Hematopoietic multipotent progenitor cell treated with erythropoietin and hydrocortisone succinate and interleukin-3 and kit ligand, for 6 days (in vitro differentiated cells): ENCODE measurements at regions not wholly inside any gene's neighbourhood (a gene's known extent, or its start where the extent isn't known, plus 50 kb on each side); places are given as distances from the start of the nearest gene placed in this dataset.

Experiments used
- DNase-seq: peaks from one replicate; pipeline ENCODE4 v3.0.0-alpha.2; 2015

DNA sequence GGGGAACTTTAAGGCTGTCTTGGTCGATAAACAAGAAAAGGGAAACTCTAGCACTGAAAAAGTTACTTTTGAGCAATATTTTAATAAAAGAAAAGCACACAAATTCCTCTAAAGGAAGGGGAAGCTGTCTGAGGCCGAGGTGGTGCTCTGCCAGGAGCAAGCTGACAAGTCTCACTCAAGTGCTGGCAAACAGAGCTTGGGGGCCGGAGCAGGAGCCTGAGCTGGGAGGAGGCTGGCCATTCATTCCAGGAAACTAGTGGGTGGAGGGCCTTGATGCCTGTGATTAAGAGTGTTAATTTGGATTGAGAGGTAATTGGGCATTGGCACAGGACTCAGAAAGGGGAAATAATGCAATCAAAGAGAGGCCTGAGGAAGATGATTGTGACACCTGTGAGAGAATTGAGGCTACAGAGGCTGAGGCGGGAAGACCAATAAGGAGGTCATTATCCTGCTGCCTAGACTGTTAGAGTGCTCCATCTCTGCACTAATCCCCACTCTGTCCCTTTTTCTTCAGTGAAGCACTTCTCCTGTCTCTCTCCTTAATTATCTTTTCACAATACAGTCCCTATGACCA lies 154.9 kb upstream of the COL1A2 start:
- no peak for DNase-seq

DNA sequence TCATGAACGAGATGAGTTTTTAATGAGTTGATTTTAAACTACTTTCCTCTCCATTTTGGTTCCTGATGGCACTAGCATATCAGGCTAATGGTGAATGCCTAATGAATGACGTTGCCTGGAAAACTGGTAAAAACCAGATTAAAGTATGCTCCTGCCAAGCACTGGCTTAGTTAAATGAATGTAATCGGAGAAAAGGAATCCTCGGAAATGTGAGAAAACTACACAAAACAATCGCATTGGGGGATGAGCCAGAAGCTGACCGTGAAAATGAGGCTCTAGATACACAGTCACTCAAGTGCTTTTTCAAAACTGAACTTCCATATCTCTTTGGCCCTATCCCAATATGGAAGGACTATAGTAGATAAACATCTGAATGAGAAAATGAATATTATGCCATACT lies 153.8 kb upstream of the COL1A2 start:
- DNase-seq: no peak

DNA sequence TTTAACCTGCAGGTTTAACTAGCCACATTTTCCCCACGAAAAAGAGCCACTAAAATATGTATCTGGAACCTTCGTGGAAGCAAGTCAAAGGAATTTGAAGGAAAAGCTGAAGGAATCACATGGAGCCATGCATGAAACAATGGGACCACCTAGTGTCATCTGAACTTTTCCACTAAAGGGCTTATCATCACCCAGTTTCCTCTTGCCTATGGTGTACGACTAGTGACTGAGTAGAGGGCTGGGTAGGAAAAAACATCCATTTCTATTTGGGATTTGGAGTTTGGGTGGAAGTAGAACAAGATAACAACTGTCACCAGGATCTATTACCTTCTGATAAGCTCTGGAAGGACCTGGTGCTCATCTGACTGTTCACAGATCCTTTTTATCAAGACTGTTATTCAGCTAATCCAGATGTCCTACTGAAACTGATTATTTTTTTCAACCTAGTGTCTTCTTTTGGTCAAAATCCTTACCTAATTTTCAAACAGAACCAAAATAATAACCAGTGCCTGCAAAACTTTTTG lies 153.2 kb upstream of the COL1A2 start:
- DNase-seq: no peak

DNA sequence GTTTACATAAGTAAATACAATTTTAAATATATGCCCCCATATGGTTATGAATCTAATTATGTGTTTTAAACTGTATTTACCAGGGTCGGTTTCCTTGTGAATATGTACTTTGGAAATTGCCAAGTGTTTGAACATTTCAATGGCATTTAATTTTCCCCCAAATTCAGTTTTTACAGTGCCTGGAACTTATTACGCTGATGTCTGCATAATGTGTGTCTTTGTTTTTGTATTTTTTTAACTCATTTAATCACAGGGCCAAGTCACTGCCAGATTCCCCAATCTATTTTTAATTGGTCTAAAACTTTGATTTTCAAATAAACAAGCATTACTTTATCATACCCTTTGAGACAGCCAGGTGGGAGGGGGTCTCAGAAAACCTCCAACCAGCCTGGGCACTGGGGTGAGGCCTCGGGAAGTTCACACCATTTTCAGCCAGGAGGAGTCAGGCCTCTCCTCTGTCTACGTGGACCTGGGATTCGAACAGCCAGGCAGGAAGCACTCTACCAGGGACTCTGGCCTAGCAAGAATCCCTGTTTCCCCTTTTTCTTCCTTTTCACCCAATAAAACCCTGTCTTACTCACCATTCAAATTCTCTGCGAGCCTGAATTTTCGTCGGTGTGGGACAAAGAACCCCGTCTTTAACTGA lies 151.5 kb upstream of the COL1A2 start:
- DNase-seq: no peak

DNA sequence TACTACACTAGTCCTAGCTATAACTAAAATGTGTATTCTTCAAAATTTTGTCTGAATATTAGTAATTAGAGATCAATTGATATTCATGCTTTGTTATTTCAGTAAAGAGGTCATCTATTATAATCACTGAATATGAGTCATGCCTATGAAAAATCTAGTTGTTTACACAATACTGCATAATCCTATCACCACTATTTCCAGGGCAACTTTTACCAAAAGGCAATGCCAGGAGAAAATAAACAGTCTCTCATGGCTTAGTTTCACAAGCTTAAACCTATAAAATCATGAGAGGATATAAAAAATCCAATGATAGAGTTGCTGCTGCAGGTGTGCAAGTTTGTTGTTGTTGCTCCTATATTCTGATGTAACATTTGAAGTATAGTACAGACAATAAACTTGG lies 149.9 kb upstream of the COL1A2 start:
- DNase-seq: no peak

DNA sequence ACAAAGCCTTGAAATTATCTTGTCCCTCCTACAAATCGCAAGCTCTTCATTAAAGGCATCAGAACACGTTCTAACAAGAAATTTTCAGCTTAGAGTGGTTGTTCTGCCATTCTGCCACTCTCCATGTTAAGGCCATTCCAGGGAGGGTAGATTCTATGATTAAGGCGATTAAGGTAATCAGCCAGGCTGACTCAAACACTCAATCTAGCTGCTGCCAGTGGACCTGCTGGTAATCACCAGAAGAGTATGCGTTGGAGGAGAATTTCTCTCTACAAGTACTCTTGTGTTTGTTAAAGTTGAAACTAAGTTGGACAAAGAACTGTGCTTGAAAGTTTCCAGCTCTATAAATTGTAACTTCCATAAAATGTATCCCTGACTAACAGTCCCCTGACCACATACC lies 149.2 kb upstream of the COL1A2 start:
- no peak for DNase-seq

DNA sequence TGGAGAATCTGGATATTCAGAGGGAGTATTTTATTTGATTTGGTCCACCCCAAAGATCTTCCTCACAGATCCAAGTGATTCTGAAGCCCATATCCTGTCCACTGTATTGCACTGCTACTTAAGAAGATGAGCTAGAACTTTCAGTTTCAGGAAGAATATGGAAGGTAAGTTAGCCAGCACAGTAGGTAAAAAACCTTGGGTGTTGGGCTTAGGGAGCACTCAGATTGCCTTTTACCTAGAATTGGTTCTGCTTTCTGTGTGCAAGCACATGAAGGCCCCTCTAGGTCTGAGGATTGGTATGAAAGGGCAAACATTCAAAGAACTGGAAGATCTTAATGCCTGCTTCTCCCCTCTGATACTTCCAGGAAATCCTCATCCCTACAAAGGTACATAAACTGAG lies 146.7 kb upstream of the COL1A2 start:
- DNase-seq: no peak

DNA sequence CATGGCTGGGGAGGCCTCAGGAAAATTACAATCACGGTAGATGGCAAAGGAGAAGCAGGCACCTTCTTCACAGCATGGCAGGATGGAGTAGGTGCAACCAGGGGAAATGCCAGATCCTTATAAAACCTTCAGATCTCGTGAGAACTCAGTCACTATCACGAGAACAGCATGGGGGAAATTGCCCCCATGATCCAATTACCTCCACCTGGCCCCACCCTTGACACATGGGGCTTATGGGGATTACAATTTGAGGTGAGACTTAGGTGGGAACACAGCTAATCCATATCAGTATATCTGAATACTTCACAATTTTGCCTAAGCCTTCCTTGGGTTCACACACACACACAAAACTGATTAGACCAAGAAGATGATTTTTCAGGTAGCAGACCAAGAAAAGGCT lies 145.1 kb upstream of the COL1A2 start:
- no peak for DNase-seq

DNA sequence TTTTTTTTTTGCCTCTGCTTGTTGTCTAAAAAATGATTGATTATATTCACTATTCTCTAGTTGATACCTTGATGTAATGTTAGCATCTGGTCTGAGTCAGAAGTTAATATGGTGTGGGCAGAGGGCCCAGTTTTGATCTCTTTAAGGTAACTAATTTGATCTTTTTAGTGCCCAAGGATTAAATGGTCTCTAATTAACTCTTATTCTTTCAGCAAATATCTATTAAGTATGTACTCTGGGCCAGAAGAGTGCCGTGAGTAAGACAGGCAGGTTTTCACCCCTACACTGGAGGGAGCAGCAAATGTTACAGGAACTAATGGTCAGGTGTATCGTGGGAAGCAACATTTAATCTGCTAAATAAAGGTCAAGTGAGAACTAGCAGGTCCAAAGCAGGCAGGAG lies 144.6 kb upstream of the COL1A2 start:
- DNase-seq: no peak

DNA sequence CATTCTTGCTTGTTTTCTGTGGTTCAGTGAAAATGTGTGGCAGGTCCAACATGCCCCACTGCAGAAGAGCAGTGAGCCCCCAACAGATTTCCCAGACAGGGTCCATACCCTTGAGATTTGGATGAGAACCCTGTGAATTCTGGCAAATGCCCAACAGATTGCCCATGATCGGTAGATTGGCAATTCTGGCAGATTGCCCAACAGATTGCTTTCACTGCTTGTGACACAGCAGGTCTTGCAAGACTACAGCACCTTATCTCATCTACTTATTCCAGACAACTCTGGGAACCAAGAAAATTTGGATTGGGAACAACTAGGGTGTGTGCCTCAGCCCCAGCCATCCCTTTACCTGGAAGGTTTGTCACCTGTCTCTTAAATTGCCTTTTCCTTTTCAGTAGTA lies 143.7 kb upstream of the COL1A2 start:
- peak; percentile 9 for DNase-seq

DNA sequence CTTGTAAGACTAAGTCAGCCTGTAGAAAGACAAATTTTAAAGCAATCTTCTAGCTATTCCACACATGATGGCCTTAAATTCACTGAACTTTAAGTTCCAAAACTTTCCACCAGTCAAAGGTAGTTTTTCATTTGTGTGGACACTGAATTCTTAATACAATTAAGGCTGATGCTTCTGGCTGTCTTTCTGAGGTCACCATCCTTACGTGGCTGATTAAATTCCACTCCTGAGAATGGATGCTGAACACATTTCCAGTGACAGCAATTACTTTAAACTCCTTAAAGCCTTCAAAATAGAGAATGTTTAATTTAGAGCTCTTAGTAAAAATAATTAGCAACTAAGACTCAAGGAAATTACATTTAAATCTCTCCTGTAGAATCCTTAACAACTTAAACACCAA lies 142.6 kb upstream of the COL1A2 start:
- no peak for DNase-seq

DNA sequence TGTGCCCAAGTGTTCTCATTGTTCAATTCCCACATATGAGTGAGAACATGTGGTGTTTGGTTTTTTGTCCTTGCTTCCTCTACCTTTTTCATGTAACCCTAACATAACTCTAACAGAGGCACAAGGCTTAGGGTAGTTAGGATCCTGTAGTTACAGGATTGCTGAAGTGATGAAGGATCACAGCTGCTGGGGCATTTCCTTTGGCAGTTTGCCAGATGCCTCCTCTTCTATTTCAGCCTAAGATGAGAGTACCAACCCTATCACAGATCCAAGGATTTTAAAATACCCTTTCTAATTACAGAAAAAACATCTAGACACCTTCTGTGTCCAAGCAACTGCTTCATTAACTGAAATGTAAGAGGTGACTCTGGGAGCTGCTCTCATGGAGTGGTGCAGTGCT lies 141.7 kb upstream of the COL1A2 start:
- no peak for DNase-seq

DNA sequence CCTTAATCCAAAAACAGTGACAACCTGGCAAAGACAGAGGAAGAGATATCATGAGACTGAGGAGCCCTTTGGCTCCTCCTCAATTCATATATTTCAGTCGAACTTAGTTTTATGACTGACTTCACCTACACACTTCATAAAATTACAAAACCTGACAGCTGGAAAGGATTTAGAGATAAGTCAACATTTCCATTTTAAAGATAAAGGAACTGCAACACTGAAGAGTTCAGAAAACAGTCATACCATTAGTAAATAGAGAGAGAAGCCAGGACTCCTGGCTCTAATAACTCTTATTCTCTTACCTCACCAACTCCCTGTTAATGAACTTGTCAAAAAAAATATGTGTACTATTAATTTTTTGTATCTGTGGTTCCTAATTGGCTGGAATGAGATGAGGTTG lies 141.0 kb upstream of the COL1A2 start:
- no peak for DNase-seq

DNA sequence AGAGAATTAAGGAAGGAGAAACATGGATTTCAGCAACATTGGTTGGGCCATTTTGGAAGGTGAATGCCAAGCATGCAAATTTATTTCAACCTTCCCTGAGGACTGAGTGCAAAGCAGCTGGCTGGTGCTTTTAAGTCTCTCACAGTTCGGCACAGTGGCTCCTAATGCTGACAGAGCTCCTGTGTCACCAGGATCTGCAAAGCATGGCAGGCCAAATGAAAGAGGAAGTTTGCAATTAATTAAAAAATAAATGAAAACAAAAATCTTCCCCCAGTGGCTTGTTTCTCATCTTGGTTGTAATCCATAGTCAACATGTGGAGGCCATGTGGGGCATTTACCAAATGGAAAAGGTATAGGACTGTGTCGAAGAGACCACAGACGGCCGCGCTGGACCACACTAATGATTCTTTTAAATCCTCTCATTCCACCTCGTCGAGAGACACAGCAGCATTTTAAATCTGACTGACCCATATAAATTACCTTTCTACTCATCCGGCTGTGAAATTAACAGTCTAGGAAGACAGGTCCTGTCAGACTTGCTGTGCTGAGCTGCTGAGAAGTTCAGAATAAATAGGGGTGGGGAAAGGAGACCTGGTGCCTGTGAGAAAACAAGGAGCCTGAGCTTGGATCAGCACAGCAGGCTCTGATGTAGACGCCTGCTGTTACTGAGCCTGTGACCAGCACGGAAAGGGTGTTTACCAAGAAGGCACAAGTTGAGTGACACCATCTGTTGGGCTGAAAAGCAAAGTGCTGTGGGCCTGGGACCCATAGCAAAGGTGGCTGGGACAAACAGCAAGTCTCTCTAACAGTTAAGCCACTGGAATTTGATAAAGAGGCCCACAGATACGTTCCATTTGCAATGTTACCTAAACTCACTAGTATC lies 136.0 kb upstream of the COL1A2 start:
- no peak for DNase-seq

DNA sequence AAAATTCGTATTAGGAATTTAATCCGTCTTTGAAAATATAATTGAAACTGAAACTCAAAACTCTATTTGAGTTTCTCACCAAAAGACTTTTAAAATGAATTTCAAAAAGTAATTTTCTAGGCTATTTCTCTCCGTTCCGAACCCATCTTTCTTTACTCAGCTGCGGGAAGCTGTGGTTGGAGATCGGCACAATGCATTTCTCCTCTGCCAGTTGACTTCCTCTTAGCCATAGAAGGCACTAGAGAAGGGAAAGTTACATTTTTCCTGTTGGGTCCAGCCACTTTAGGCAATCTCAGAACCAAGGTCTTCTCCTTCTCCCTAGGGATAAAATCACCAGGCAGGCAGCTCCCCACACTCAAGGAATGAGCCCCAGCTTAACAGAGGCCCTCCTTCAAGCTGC lies 133.6 kb upstream of the COL1A2 start:
- DNase-seq: no peak

DNA sequence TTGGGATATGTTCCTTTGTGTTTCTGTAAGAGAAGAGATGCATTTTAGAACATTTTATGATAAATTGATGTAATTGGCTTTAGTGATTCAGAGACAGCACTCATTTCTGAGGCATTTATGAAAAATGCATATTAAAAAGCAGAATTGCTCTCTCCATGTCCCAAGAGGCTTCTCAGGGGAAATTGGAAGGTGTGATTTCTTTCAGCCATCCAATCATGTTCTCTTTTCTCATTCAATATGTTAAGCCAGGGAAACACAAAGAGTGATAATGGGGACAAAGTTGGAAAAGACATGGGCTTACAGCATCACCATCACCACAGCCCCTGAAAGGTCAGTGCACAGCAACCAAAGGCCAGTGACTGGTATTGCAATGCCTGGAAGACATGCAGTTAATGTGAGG lies 129.9 kb upstream of the COL1A2 start:
- no peak for DNase-seq

DNA sequence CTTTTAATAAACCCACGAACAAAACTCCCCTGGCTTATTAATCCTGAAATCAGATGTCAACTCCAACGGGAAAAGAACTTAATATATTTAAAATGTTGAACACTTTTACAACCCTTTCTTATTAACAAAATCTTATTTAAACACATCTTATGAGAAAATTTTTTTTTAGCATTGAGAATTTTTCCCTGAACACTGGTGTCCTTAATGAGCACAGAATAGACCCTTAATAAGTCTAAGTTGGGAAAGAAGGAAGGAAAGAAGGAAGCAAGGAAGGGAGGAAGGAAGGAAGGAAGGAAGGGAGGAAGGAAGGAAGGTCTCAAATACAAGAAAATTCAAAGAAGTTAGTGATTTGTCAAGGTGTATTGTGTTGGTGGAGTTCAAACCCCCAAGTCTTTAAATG lies 129.2 kb upstream of the COL1A2 start:
- no peak for DNase-seq

DNA sequence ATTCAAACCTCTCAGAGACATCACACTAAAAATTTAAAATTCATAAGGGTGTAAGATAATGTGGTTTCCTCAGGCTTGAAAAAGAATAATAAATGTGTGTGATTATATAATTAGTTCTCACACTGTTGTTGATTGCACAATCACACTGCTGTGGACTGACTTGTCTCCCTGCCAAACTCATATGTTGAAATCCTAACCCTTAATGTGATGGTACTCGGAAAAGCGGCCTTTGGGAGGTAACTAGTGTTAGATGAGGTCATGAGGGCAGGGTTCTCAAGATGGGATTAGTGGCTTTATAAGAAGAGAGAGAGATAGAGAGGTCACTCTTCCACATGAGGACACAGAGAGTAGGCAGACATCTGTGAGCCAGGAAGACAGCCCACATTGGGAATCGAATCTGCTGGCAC lies 128.5 kb upstream of the COL1A2 start:
- peak; percentile 39 for DNase-seq

DNA sequence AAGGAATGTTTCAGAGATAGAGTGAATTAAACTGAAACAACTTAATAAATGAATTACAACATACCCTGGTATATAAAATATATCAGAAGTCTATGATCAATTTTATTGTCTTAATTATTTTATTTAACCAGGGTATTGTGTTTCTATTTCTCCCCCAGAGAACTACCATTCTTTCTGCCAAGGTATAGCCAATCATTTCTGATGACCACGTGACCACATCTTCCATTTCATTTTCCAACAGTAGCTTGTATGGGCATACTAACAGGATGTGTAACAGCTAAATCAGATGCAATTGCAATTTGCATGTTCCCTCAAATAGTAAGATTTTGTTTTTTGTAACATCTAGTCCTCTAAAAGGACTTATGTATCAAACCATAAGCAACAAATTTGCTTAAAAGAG lies 123.9 kb upstream of the COL1A2 start:
- no peak for DNase-seq

DNA sequence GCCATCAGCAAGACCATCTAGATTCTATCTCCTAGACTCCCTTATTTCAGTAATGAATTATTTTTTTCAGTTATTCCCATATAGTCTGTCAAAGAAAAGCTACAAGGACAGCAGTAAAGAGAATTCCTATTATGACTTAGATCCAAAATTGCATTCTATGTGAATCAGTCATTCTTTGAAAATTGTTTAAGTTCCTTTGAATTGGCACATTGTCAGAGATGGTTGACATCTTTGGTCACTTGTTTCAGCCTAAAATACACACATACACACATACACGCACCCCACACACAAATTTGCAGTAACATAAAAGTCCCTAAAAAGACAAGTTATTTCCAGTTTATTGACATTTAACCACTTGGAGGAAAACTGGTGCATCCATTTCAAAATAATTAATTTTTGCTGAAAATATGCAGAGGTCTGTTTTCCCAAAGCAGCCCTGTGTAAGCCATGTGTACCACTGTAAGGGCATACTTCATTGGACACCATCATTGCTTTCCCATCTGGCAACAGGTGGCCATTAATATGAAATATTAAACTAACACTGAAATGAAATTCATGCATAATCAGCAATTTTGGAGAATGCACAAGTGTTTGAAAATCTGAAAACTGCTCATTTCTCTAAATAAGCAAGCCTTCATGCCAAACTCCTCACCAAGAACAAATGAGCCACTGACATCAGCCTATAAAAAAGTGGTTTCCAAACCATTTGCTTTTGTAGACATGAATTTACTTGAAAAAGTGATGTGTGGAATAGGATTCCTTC lies 121.7 kb upstream of the COL1A2 start:
- DNase-seq: no peak

DNA sequence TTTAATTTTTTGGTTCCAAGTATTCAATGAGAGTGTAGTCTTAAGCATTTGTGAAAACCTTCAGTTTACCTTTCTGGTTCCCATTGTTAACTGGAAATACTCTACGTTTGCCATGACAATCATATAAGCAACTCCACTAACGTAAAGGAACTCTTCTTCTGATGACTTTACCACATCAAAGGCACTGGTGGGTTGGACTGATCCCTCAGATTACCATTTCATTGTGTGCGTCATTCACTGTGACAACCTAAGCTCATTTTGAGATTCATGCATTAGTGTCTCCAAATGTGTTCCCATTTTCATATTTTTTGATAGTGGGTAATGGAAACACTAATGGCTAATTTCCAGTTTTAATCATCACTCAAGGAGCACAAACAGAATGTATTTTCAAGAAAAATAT lies 119.9 kb upstream of the COL1A2 start:
- DNase-seq: no peak

DNA sequence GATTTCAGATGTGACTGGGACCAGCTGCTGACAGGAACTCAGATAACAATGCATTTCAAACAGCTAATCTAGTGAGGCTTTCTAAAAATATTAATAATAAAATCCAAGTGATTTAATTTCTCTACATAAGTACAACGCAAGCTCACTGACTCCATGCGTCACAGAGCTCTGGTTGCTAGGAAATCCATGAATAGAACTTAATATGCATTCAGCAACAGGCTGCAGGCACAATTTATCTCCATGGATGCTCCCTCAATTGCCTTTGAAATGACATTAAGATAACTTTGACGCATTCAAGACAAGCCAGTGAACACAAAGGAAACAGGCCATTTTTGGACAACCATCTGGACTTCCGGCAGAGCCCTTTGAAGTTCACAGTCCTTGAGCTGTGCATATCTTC lies 118.7 kb upstream of the COL1A2 start:
- DNase-seq: no peak

DNA sequence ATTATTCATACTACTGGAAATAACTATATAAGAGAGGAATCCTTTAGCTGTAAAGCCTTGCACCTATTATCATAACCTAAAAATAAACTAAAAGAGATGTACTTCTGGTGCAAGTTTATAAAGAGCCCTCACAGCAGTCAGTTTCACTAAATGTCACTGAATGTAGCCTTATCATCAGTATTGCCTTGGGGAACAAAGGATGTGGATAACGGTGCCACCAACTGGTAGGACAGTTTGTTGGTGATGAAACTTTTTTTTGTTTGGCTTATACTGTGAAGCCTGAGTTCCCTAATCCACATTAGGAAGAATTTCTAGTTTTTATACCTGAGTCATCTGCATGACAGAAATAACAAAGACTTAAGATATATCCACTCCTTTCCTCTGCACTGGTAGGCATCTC lies 117.9 kb upstream of the COL1A2 start:
- DNase-seq: peak; percentile 36
